ENCODE measurements at regions not wholly inside any gene's neighbourhood (a gene's known extent, or its start where the extent isn't known, plus 50 kb on each side); places are given as distances from the start of the nearest gene placed in this dataset.

DNA sequence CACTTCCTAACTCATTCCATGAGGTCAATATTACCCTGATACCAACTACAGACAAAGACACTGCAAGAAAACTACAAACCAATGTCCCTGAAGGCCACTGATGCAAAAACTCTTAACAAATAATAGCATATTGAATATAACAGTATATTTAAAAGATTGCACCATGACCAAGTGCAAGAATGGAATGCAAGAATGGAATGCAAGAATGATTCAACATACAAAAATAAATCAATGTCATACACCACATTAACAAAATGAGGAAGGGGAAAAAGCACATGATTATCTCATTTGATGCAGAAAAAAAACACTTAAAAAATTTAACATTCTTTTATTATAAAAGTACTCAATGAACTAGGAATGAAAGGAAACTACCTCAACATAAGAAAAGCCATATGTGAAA lies 463.1 kb upstream of the NECTIN3 start:
- TF ChIP-seq POLR2A (IDR thresholded peaks at IDR 0.05; ENCODE audit: low read depth, low read length), result no peak
- no peak for TF ChIP-seq POLR2AphosphoS5 (IDR thresholded peaks at IDR 0.05; ENCODE audit: low read depth, low read length)
- no peak for TF ChIP-seq TAF1 (IDR thresholded peaks at IDR 0.05; ENCODE audit: borderline replicate concordance, low read depth, low read length)

Measured in GM12892 (cell line).